OCI-LY7 (cell line): ENCODE measurements at regions not wholly inside any gene's neighbourhood (a gene's known extent, or its start where the extent isn't known, plus 50 kb on each side); places are given as distances from the start of the nearest gene placed in this dataset.
"Not testable (repeated sequence)": the region's sequence is repeated elsewhere in the genome, so short reads cannot be mapped to it uniquely, and the experiment has no call there.

ENCODE experiments used
- BruUV-seq: library from RNA; stranded (reverse); fragments of 400-500 nt; replicated peaks from 2 replicates; lab custom pipeline; 2021; lab: Mats Ljungman, UMichigan
- CTCF ChIA-PET: fragments of 300-600 bp; sonication (Branson Sonifier 250); formaldehyde crosslinking; loops from one replicate; lab custom pipeline; 2022; ENCODE audit warnings: antibody characterized with exemption; ENCODE audit not compliant: unreplicated experiment; lab: Charles Lee
- POLR2A ChIA-PET: fragments of 300-600 bp; sonication (Branson Sonifier 250); formaldehyde crosslinking; loops from one replicate; lab custom pipeline; 2022; ENCODE audit warnings: antibody characterized with exemption; lab: Charles Lee
- DNase-seq: peaks from one replicate; pipeline ENCODE4 v3.0.0-alpha.2; 2015; ENCODE audit warnings: low spot score
- H2AFZ ChIP-seq: fragments of 200-600 bp; sonication (generic), shearing (Covaris generic); 2 replicates; pipeline ENCODE4 v1.6.1; 2014; ENCODE audit warnings: mild to moderate bottlenecking, antibody characterized with exemption, low read length, moderate library complexity
- H3K27ac ChIP-seq: fragments of 200-600 bp; sonication (generic); 2 replicates; pipeline ENCODE4 v1.5.1; 2014; ENCODE audit warnings: mixed run types, low read depth, mild to moderate bottlenecking, moderate library complexity, low read length, inconsistent platforms; ENCODE audit not compliant: poor library complexity, severe bottlenecking
- H3K36me3 ChIP-seq: fragments of 200-600 bp; sonication (generic); 2 replicates; pipeline ENCODE4 v1.6.1; 2014; ENCODE audit warnings: mild to moderate bottlenecking, antibody characterized with exemption, low read length, moderate library complexity, mixed read lengths; ENCODE audit not compliant: insufficient read depth
- H3K4me1 ChIP-seq: fragments of 200-600 bp; sonication (generic); 2 replicates; pipeline ENCODE4 v1.5.1; 2014; ENCODE audit warnings: mild to moderate bottlenecking, low read length; ENCODE audit not compliant: insufficient read depth, poor library complexity, severe bottlenecking
- H3K4me2 ChIP-seq: fragments of 200-600 bp; sonication (generic); 2 replicates; pipeline ENCODE4 v1.6.1; 2014; ENCODE audit warnings: mild to moderate bottlenecking, low read length
- H3K4me3 ChIP-seq: fragments of 200-600 bp; sonication (generic); 2 replicates; pipeline ENCODE4 v1.5.1; 2014; ENCODE audit warnings: mild to moderate bottlenecking, low read depth, low read length; ENCODE audit not compliant: poor library complexity, severe bottlenecking
- H3K79me2 ChIP-seq: fragments of 200-600 bp; sonication (generic); 2 replicates; pipeline ENCODE4 v1.6.1; 2016; ENCODE audit warnings: low read depth, mild to moderate bottlenecking, low read length, moderate library complexity, mixed read lengths; ENCODE audit not compliant: insufficient read depth
- H3K9me2 ChIP-seq: fragments of 200-600 bp; sonication (generic); 2 replicates; pipeline ENCODE4 v1.6.1; 2016; ENCODE audit warnings: mild to moderate bottlenecking, low read length, mixed read lengths; ENCODE audit not compliant: insufficient read depth
- H3K9me3 ChIP-seq: fragments of 200-600 bp; sonication (generic); 2 replicates; pipeline ENCODE4 v1.6.1; 2014; ENCODE audit warnings: mild to moderate bottlenecking, mixed run types, low read length, mixed read lengths
- H4K20me1 ChIP-seq: fragments of 200-600 bp; sonication (generic); 2 replicates; pipeline ENCODE4 v1.6.1; 2014; ENCODE audit warnings: mild to moderate bottlenecking, antibody characterized with exemption, low read length, moderate library complexity, mixed read lengths; ENCODE audit not compliant: insufficient read depth
- EZH2phosphoT487 ChIP-seq: fragments of 200-600 bp; sonication (generic); IDR thresholded peaks from 2 replicates; pipeline ENCODE4 v1.6.1; 2018; ENCODE audit warnings: low read depth, borderline replicate concordance, mild to moderate bottlenecking, mixed run types, antibody characterized with exemption, low read length, moderate library complexity, mixed read lengths
- intact Hi-C: fragments of 100-400 bp; cut with micrococcal nuclease; formaldehyde crosslinking; loops from one replicate; pipeline ENCODE4 v1.10.0; 2022; ENCODE audit not compliant: unreplicated experiment
- TF ChIP-seq, protein P1 (sequence below): fragments of 200-600 bp; sonication (generic); conservative IDR thresholded peaks from 2 replicates; pipeline ENCODE4 v1.5.1; 2014; ENCODE audit warnings: mild to moderate bottlenecking, antibody characterized with exemption, low read length, moderate library complexity, mixed read lengths

DNA sequence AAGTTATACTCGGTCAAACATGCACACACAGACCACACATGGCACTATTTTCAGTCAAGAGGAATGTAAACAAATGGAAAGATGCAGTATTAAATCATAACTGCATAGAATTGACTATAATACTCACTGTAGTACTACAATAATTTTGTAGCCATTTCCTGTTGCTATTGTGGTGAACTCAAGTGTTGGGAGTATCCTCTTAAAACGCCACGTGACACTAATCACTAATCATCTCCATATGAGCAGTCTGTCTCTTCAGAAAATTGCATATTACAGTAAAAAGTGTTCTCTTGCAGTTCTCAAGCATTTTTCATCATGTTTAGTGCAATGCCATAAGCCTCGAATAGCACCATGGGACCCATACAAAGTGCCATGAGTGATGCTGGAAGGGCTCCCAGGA is 258.7 kb upstream of the ID4 start:
- no peak for DNase-seq
- H4K20me1 ChIP-seq: no peaks in the 10 kb centered on the region
- peaks cover 14% of the 10 kb centered on the region; the same call in 1 of the 2 replicates for H3K9me3 ChIP-seq
- no peak overlapping the region for H2AFZ ChIP-seq
- 0 out of 2 replicates have a peak, but pooled peaks cover 3% of the 10 kb centered on the region for H3K9me2 ChIP-seq
- H3K4me1 ChIP-seq: no peaks in the 10 kb centered on the region
- no peaks in the 10 kb centered on the region; the same call in 1 of the 2 replicates for H3K36me3 ChIP-seq
- H3K79me2 ChIP-seq: no peaks in the 10 kb centered on the region
- ChIA-PET POLR2A (interaction anchor here (1.0 to 1.1 kb wide), 2 partner anchors 9 to 11 kb away, joined by 3 read pairs; no protein-coding TSS in a partner anchor), CTCF (no interaction called here)
- intact Hi-C loops: no loop called here
- TF ChIP-seq, protein P1, sequence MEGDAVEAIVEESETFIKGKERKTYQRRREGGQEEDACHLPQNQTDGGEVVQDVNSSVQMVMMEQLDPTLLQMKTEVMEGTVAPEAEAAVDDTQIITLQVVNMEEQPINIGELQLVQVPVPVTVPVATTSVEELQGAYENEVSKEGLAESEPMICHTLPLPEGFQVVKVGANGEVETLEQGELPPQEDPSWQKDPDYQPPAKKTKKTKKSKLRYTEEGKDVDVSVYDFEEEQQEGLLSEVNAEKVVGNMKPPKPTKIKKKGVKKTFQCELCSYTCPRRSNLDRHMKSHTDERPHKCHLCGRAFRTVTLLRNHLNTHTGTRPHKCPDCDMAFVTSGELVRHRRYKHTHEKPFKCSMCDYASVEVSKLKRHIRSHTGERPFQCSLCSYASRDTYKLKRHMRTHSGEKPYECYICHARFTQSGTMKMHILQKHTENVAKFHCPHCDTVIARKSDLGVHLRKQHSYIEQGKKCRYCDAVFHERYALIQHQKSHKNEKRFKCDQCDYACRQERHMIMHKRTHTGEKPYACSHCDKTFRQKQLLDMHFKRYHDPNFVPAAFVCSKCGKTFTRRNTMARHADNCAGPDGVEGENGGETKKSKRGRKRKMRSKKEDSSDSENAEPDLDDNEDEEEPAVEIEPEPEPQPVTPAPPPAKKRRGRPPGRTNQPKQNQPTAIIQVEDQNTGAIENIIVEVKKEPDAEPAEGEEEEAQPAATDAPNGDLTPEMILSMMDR: no peak
- no peak for TF ChIP-seq EZH2phosphoT487
- no peak overlapping the region for H3K4me3 ChIP-seq
- BruUV-seq: no TSS peak
- no peak overlapping the region for H3K4me2 ChIP-seq
- no peak overlapping the region for H3K27ac ChIP-seq

DNA sequence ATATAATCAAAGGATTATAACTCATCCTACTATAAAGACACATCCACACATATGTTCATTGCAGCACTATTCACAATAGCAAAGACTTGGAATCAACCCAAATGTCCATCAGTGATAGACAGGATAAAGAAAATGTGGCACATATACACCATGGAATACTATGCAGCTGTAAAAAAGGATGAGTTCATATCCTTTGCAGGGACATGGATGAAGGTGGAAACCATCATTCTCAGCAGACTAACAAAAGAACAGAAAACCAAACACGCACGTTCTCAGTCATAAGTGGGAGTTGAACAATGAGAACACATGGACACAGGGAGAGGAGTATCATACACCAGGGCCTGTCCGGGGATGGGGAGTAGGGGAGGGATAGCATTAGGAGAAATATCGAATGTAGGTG is 253.0 kb upstream of the ID4 start:
- CTCF ChIA-PET, H3K36me3 ChIP-seq, H2AFZ ChIP-seq, H3K27ac ChIP-seq, H3K9me2 ChIP-seq, intact Hi-C loops, H3K4me3 ChIP-seq, H4K20me1 ChIP-seq, H3K9me3 ChIP-seq, H3K79me2 ChIP-seq, H3K4me2 ChIP-seq, BruUV-seq, DNase-seq: not testable (repeated sequence)
- POLR2A ChIA-PET: interaction anchor here (1.2 kb wide), 1 partner anchor 14 kb away, joined by 4 read pairs; no protein-coding TSS in a partner anchor
- H3K4me1 ChIP-seq: peaks cover 30% of the 10 kb centered on the region

DNA sequence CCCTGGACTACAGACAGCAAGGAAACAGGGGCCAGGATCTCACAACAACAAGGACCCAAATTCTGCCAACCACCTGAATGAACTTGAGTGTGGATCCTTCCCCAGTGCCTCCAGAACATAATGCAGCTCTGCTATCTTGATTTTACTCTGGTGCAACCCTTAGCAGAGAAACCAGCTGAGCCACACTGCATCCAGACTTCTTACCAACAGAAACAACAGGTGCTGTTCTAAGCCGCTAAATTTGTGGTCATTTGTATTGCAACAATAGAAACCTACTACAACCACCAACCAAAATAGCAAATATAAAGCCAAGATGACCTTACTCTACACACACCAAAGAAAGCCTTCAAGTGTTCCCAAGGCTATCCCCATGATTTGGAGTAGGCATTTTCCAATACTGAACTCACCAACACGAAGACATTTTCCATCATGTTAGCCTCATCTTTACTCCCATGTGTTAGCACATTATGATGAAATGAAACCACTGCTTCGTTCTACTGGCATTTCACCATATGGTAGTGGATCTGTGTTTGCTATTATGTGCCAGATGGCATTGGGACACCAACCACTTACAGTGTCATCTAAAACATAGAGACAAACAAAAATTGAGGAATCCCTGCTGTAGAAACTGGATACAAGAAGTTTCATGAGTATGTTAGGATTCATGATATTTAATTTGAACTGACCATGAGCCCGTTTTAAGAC is 249.8 kb upstream of the ID4 start:
- no peak for TF ChIP-seq EZH2phosphoT487
- TF ChIP-seq, protein P1: no peak
- POLR2A ChIA-PET: interaction anchor here (0.6 to 3.3 kb wide), 12 partner anchors 8 to 252 kb away, joined by 3 to 55 read pairs (median 4); no protein-coding TSS in a partner anchor
- Histone ChIP-seq H3K4me3 (peak overlapping the region; percentile 42), H2AFZ (peak overlapping the region; percentile 97), H3K4me1 (peaks cover 52% of the 10 kb centered on the region), H3K79me2 (no peaks in the 10 kb centered on the region), H3K4me2 (peak overlapping the region; percentile 69), H4K20me1 (no peaks in the 10 kb centered on the region), H3K27ac (peak overlapping the region; percentile 93), H3K9me2 (no peaks in the 10 kb centered on the region), H3K9me3 (no peaks in the 10 kb centered on the region), H3K36me3 (no peaks in the 10 kb centered on the region)
- DNase-seq: peak; percentile 85
- BruUV-seq: TSS peak; percentile 83
- CTCF ChIA-PET: no interaction called here
- intact Hi-C loops: loop anchor here (1.0 to 2.0 kb wide), 3 partner anchors 8 to 251 kb away; no protein-coding TSS in a partner anchor
